ENCODE measurements at regions not wholly inside any gene's neighbourhood (a gene's known extent, or its start where the extent isn't known, plus 50 kb on each side); places are given as distances from the start of the nearest gene placed in this dataset.

GRCh38 chr14:77991128-77991772 is 178.9 kb upstream of the NRXN3 start:
- CTCF ChIA-PET, result no interaction called here
- no peaks in the 10 kb centered on the region for H3K27me3 ChIP-seq (replicated peaks in 1 of 4; ENCODE audit: control extremely low read depth in 1 of 4, control insufficient read depth in 3 of 4, insufficient read depth in 4 of 4, low read length in 3 of 4)
- TF ChIP-seq EZH2 (IDR thresholded peaks at IDR 0.05; ENCODE audit: borderline replicate concordance, insufficient read depth, low read depth, low read length, poor library complexity, severe bottlenecking), result no peak
- TF ChIP-seq CTCF (IDR thresholded peaks at IDR 0.05), result no peak
- H3K79me2 ChIP-seq (ENCODE audit: control insufficient read depth, insufficient read depth, low read length), result no peaks in the 10 kb centered on the region
- H3K27ac Mint-ChIP-seq, result no peak overlapping the region
- no peak overlapping the region for H3K4me2 ChIP-seq (replicated peaks; ENCODE audit: low read depth, low read length, poor library complexity, severe bottlenecking)
- no peaks in the 10 kb centered on the region for H3K36me3 ChIP-seq (replicated peaks in 1 of 2; ENCODE audit: control extremely low read depth in 1 of 2, control insufficient read depth in 1 of 2, extremely low read depth in 1 of 2, insufficient read depth in 2 of 2, low read length in 1 of 2)
- POLR2A ChIA-PET, result no interaction called here
- no peak overlapping the region for H3K9ac ChIP-seq (ENCODE audit: low read length)
- no peaks in the 10 kb centered on the region for H3K4me1 ChIP-seq (ENCODE audit: control insufficient read depth in 2 of 2, insufficient read depth in 2 of 2, low read length in 2 of 2)
- H3K27me3 Mint-ChIP-seq, result peaks cover 4% of the 10 kb centered on the region
- 48% methylated on average over 4 of the region's 4 CpGs for WGBS (ENCODE audit: insufficient coverage)
- H3K4me3 Mint-ChIP-seq, result no peak overlapping the region
- no peak overlapping the region for H3K4me3 ChIP-seq (ENCODE audit: control extremely low read depth in 1 of 5, extremely low read depth in 1 of 5, insufficient read depth in 1 of 5, low read depth in 2 of 5, low read length in 4 of 5)
- H2AFZ ChIP-seq (ENCODE audit: insufficient read depth, low read depth, low read length, poor library complexity, severe bottlenecking), result no peak overlapping the region
- no peaks in the 10 kb centered on the region for H3K9me3 ChIP-seq (ENCODE audit: control extremely low read depth in 1 of 3, control insufficient read depth in 2 of 3, insufficient read depth in 1 of 3, low read length in 2 of 3)
- no peaks in the 10 kb centered on the region for H3K9me3 Mint-ChIP-seq (ENCODE audit: insufficient read depth)
- intact Hi-C loops (cut with micrococcal nuclease), result no loop called here
- H3K4me1 Mint-ChIP-seq, result no peaks in the 10 kb centered on the region
- no peaks in the 10 kb centered on the region for H4K20me1 ChIP-seq (ENCODE audit: control insufficient read depth, insufficient read depth, low read length, poor library complexity, severe bottlenecking)
- ATAC-seq (ENCODE audit: low read depth), result no peak
- no peak overlapping the region for H3K27ac ChIP-seq (ENCODE audit: low read length in 2 of 2)
- DNase-seq, result no peak

- TF ChIP-seq CTCF (IDR thresholded peaks at IDR 0.05), result no peak
- TF ChIP-seq EZH2 (IDR thresholded peaks at IDR 0.05; ENCODE audit: borderline replicate concordance, insufficient read depth, low read depth, low read length, poor library complexity, severe bottlenecking), result no peak
- no peaks in the 10 kb centered on the region for H3K4me1 Mint-ChIP-seq
- H4K20me1 ChIP-seq (ENCODE audit: control insufficient read depth, insufficient read depth, low read length, poor library complexity, severe bottlenecking), result no peaks in the 10 kb centered on the region
- ATAC-seq (ENCODE audit: low read depth) (no peak), DNase-seq (no peak)
- H3K27me3 Mint-ChIP-seq, result peaks cover 5% of the 10 kb centered on the region
- H3K9ac ChIP-seq (ENCODE audit: low read length), result no peak overlapping the region
- H3K27me3 ChIP-seq (replicated peaks in 1 of 4; ENCODE audit: control extremely low read depth in 1 of 4, control insufficient read depth in 3 of 4, insufficient read depth in 4 of 4, low read length in 3 of 4), result peaks cover 0 to 2% (median 0%) of the 10 kb centered on the region in 4 experiments
- no peak overlapping the region for H3K4me2 ChIP-seq (replicated peaks; ENCODE audit: low read depth, low read length, poor library complexity, severe bottlenecking)
- no peak overlapping the region for H3K4me3 ChIP-seq (ENCODE audit: control extremely low read depth in 1 of 5, extremely low read depth in 1 of 5, insufficient read depth in 1 of 5, low read depth in 2 of 5, low read length in 4 of 5)
- ChIA-PET POLR2A (no interaction called here), CTCF (no interaction called here)
- H3K9me3 ChIP-seq (ENCODE audit: control extremely low read depth in 1 of 3, control insufficient read depth in 2 of 3, insufficient read depth in 1 of 3, low read length in 2 of 3), result peaks cover 3 to 14% (median 7%) of the 10 kb centered on the region in 3 donors
- H3K27ac ChIP-seq (ENCODE audit: low read length in 2 of 2), result no peak overlapping the region
- H3K4me3 Mint-ChIP-seq, result no peak overlapping the region
- H3K27ac Mint-ChIP-seq, result no peak overlapping the region
- H3K4me1 ChIP-seq (ENCODE audit: control insufficient read depth in 2 of 2, insufficient read depth in 2 of 2, low read length in 2 of 2), result no peaks in the 10 kb centered on the region
- intact Hi-C loops (cut with micrococcal nuclease), result no loop called here
- H3K36me3 ChIP-seq (replicated peaks in 1 of 2; ENCODE audit: control extremely low read depth in 1 of 2, control insufficient read depth in 1 of 2, extremely low read depth in 1 of 2, insufficient read depth in 2 of 2, low read length in 1 of 2), result no peaks in the 10 kb centered on the region
- WGBS (ENCODE audit: insufficient coverage), result no CpG with 5 or more reads among the region's 1 CpG
- peaks cover 8% of the 10 kb centered on the region for H3K9me3 Mint-ChIP-seq (ENCODE audit: insufficient read depth)
- no peaks in the 10 kb centered on the region for H3K79me2 ChIP-seq (ENCODE audit: control insufficient read depth, insufficient read depth, low read length)
- no peak overlapping the region for H2AFZ ChIP-seq (ENCODE audit: insufficient read depth, low read depth, low read length, poor library complexity, severe bottlenecking)
Observed at GRCh38 chr14:78005325-78005724, 164.8 kb upstream of the NRXN3 start.

All from B cell (primary cell).